K562 (cell line): ENCODE measurements at regions not wholly inside any gene's neighbourhood (a gene's known extent, or its start where the extent isn't known, plus 50 kb on each side); places are given as distances from the start of the nearest gene placed in this dataset.

ENCODE experiments used
- RBBP5 ChIP-seq: fragments of 200-600 bp; sonication (generic); IDR thresholded peaks from 2 replicates; pipeline ENCODE4 v1.6.1; 2012; ENCODE audit warnings: borderline replicate concordance, mild to moderate bottlenecking, low read length, control low read depth, inconsistent platforms; ENCODE audit not compliant: insufficient read depth, poor library complexity, severe bottlenecking
- SIRT6 ChIP-seq: IDR thresholded peaks from one replicate; pipeline ENCODE4 v1.6.1; 2012; ENCODE audit warnings: low read depth, mild to moderate bottlenecking, control low read depth, inconsistent platforms, low read length, moderate library complexity
- ZNF134 ChIP-seq: fragments of 250-450 bp; sonication (Bioruptor Pico); conservative IDR thresholded peaks from 2 replicates; pipeline ENCODE4 v1.4.0; 2020
- TF ChIP-seq, protein P1 (sequence below): fragments of 450-650 bp; IDR thresholded peaks from 2 replicates; pipeline ENCODE4 v1.6.1; 2018; ENCODE audit not compliant: partially characterized antibody
- TF ChIP-seq, protein P2 (sequence below): fragments of 450-650 bp; IDR thresholded peaks from 2 replicates; pipeline ENCODE4 v1.6.1; 2017; ENCODE audit warnings: antibody characterized with exemption, mild to moderate bottlenecking

DNA sequence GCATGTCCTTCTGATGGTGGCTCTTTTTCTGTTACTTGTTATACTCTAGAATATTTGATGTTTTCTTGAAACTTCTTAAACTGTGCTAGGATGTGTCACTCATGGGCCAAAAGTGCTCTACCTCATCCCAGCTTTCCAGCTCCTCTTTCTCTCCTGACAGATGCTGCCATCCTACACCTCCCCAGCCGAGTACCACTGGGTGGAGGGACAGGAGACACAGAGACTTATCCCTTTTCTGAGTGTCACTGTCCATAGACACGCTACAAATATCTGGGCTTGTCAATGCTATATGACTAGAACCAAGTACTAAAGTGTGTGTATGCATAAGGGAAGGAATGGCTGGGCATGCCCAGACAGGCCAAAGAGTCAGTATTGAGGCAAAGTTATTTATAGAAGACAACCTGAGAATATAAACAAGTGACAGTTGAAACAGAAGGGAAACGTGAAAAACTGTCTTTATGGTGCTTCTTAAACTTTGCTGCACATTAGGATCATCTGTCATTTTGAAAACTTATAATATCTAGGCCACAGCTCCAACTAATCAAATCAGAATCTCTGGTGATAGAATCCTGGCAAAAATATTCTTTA is 188.0 kb downstream of the CARTPT start (continued):
- TF ChIP-seq, protein P1, sequence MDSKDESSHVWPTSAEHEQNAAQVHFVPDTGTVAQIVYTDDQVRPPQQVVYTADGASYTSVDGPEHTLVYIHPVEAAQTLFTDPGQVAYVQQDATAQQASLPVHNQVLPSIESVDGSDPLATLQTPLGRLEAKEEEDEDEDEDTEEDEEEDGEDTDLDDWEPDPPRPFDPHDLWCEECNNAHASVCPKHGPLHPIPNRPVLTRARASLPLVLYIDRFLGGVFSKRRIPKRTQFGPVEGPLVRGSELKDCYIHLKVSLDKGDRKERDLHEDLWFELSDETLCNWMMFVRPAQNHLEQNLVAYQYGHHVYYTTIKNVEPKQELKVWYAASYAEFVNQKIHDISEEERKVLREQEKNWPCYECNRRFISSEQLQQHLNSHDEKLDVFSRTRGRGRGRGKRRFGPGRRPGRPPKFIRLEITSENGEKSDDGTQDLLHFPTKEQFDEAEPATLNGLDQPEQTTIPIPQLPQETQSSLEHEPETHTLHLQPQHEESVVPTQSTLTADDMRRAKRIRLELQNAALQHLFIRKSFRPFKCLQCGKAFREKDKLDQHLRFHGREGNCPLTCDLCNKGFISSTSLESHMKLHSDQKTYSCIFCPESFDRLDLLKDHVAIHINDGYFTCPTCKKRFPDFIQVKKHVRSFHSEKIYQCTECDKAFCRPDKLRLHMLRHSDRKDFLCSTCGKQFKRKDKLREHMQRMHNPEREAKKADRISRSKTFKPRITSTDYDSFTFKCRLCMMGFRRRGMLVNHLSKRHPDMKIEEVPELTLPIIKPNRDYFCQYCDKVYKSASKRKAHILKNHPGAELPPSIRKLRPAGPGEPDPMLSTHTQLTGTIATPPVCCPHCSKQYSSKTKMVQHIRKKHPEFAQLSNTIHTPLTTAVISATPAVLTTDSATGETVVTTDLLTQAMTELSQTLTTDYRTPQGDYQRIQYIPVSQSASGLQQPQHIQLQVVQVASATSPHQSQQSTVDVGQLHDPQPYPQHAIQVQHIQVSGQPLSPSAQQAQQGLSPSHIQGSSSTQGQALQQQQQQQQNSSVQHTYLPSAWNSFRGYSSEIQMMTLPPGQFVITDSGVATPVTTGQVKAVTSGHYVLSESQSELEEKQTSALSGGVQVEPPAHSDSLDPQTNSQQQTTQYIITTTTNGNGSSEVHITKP, result no peak
- TF ChIP-seq, protein P2, sequence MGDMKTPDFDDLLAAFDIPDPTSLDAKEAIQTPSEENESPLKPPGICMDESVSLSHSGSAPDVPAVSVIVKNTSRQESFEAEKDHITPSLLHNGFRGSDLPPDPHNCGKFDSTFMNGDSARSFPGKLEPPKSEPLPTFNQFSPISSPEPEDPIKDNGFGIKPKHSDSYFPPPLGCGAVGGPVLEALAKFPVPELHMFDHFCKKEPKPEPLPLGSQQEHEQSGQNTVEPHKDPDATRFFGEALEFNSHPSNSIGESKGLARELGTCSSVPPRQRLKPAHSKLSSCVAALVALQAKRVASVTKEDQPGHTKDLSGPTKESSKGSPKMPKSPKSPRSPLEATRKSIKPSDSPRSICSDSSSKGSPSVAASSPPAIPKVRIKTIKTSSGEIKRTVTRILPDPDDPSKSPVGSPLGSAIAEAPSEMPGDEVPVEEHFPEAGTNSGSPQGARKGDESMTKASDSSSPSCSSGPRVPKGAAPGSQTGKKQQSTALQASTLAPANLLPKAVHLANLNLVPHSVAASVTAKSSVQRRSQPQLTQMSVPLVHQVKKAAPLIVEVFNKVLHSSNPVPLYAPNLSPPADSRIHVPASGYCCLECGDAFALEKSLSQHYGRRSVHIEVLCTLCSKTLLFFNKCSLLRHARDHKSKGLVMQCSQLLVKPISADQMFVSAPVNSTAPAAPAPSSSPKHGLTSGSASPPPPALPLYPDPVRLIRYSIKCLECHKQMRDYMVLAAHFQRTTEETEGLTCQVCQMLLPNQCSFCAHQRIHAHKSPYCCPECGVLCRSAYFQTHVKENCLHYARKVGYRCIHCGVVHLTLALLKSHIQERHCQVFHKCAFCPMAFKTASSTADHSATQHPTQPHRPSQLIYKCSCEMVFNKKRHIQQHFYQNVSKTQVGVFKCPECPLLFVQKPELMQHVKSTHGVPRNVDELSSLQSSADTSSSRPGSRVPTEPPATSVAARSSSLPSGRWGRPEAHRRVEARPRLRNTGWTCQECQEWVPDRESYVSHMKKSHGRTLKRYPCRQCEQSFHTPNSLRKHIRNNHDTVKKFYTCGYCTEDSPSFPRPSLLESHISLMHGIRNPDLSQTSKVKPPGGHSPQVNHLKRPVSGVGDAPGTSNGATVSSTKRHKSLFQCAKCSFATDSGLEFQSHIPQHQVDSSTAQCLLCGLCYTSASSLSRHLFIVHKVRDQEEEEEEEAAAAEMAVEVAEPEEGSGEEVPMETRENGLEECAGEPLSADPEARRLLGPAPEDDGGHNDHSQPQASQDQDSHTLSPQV, result no peak
- TF ChIP-seq RBBP5 (no peak), SIRT6 (no peak), ZNF134 (CRISPR knock-in tag) (no peak)
